ENCODE measurements at regions not wholly inside any gene's neighbourhood (a gene's known extent, or its start where the extent isn't known, plus 50 kb on each side); places are given as distances from the start of the nearest gene placed in this dataset.

DNA sequence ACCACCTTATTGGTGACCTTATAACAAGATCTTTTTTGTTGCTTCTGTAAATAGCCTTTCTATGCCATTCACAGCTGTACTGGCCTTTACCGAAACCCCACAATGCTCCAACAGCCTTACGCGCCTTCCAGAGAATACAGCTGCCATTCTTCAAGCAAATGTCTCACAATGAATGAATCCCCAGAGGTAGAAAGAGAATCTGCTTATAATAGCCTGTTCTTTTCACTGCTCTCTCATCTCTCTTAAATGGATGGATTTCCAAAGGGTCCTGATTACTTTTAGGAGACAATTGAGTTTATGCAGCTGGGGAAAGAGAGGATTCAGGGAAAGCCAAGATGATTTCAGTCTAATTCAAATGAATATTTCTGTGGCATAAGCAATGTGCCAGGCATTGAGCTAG lies 183.1 kb upstream of the PDE1C start:
- DNase-seq (ENCODE audit: low read depth), result no peak
- no peak overlapping the region for H3K4me3 ChIP-seq (ENCODE audit: low read depth, low read length)
- TF ChIP-seq, protein P1, sequence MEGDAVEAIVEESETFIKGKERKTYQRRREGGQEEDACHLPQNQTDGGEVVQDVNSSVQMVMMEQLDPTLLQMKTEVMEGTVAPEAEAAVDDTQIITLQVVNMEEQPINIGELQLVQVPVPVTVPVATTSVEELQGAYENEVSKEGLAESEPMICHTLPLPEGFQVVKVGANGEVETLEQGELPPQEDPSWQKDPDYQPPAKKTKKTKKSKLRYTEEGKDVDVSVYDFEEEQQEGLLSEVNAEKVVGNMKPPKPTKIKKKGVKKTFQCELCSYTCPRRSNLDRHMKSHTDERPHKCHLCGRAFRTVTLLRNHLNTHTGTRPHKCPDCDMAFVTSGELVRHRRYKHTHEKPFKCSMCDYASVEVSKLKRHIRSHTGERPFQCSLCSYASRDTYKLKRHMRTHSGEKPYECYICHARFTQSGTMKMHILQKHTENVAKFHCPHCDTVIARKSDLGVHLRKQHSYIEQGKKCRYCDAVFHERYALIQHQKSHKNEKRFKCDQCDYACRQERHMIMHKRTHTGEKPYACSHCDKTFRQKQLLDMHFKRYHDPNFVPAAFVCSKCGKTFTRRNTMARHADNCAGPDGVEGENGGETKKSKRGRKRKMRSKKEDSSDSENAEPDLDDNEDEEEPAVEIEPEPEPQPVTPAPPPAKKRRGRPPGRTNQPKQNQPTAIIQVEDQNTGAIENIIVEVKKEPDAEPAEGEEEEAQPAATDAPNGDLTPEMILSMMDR (IDR thresholded peaks at IDR 0.05; ENCODE audit: control insufficient read depth, extremely low read depth, insufficient read depth), result no peak

DNA sequence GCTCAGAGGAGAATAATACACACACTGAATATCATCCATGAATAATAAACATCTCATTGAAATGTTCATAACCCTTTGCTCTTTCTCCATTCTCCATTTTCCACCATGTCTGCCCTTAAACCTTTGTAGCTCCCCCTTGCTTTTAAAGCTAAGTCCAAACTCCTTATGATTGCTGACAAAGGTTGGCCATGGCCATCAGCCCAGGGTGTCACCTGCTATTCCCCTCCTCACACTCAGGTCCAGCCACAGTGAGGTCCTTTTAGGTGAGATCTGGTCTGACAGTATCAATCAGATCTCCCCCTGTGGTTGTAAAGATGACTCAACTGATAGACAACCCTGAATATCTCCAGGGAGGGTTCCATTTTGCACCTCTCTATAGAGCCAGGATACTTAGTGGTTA lies 181.5 kb upstream of the PDE1C start:
- no peak for DNase-seq (ENCODE audit: low read depth)
- H3K4me3 ChIP-seq (ENCODE audit: low read depth, low read length), result no peak overlapping the region
- TF ChIP-seq, protein P1 (IDR thresholded peaks at IDR 0.05; ENCODE audit: control insufficient read depth, extremely low read depth, insufficient read depth), result no peak

DNA sequence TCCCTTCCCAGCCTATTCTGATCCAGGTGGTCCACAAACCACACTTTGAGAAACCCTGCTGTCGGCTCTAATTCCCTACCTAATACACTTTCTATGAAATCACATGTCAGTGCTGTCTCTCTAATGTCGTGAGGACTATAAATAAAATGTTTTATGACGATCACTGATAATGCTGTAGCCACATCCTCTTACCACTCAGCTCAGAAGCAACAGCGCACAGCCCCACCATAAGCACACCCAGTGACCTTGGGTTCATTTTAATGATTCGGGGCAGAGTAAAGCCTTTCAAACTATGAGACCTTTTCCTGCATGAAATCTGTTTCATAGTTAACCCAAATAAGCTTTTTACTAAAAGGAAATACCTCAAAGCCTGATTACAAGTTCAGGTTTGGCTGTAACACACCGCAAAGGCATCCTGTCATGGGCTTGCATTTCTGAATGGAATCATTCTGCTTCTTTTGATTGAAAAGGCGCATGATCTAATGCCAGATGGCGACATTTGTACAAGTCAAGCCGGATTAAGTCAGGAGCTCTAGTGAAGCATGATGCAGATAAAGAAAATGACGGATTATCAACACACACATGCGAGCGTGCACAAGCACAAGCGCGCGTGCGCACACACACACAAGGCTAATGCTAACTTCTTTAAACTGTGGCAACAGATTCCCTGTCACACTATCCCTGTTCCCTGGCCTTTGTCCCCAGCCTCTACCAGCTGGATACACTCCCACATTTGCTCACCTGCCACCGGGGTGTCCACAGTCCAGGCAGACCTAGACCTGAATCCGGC lies 180.5 kb upstream of the PDE1C start:
- no peak overlapping the region for H3K4me3 ChIP-seq (ENCODE audit: low read depth, low read length)
- DNase-seq (ENCODE audit: low read depth), result no peak
- TF ChIP-seq, protein P1 (IDR thresholded peaks at IDR 0.05; ENCODE audit: control insufficient read depth, extremely low read depth, insufficient read depth), result no peak

DNA sequence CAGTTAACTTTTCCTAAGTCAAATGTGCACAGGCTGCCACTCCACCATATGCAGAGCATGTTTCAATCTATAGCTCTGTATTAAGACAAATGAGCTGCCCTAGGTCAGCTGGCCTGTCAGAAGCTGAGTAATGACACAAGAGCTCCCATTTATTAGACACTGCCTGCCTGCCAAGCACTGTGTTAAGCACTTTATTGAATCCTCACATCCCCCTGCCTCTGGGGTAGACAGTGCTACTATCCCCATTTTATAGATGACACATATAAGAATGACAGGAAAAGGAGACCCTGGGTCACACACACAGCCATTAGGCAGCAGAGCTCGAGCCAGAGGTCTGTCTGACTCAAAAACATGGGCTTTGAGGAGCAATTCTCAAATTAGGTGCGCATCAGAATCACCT lies 179.8 kb upstream of the PDE1C start:
- TF ChIP-seq, protein P1 (IDR thresholded peaks at IDR 0.05; ENCODE audit: control insufficient read depth, extremely low read depth, insufficient read depth), result no peak
- DNase-seq (ENCODE audit: low read depth), result no peak
- H3K4me3 ChIP-seq (ENCODE audit: low read depth, low read length), result no peak overlapping the region

DNA sequence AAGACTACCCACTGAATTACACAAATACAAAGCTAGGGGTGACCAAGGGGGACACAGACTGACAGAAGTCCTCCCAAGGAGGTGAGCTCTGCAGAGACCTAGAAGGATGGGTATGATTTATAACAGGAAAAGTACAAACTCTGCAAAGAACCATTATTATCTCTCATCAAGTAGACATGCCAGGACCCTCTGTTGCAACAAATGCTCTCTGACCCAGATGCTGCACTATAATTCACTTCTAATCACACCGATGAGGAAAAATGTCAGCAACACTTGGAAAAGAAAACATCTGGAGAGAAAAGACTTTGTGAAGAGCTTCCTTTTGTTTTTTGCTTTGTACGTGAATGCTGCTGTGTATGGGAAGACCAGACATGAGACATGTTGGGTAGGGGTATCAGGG lies 178.3 kb upstream of the PDE1C start:
- TF ChIP-seq, protein P1 (IDR thresholded peaks at IDR 0.05; ENCODE audit: control insufficient read depth, extremely low read depth, insufficient read depth), result no peak
- no peak overlapping the region for H3K4me3 ChIP-seq (ENCODE audit: low read depth, low read length)
- DNase-seq (ENCODE audit: low read depth), result no peak

DNA sequence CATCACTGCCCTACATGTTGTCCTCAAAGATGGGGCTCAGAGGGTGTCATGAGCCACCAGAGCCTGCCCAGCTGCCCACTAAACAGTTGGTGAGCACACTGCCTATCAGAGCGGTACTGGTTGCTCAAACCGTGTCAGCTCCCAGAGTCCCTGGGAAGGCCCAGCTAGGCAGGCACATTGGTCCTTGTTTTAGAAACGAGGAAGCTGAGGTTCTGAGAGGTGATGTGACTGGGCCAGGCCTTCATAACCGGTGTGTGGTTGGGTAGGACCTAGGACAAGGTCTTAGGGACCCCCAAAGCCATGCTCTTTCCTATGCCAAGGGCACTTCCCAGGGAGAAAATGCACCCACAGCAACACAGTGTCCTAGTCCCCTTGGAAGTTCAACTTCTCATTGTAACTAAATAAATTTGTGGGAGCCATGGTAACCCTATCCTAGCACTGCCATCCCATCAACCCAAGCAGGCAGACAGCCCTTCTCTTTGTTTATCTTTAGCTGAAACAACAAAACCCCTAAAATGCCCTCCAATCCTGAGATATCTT lies 174.7 kb upstream of the PDE1C start:
- TF ChIP-seq, protein P1 (IDR thresholded peaks at IDR 0.05; ENCODE audit: control insufficient read depth, extremely low read depth, insufficient read depth), result no peak
- DNase-seq (ENCODE audit: low read depth), result no peak
- no peak overlapping the region for H3K4me3 ChIP-seq (ENCODE audit: low read depth, low read length)
